Astrocyte (in vitro differentiated cells and primary cell): ENCODE measurements at regions not wholly inside any gene's neighbourhood (a gene's known extent, or its start where the extent isn't known, plus 50 kb on each side); places are given as distances from the start of the nearest gene placed in this dataset.

Source experiments
- DNase-seq: peaks from one replicate; pipeline ENCODE4 v3.0.0-alpha.2; 2010; ENCODE audit warnings: low read depth
- FAIRE-seq: peaks from 2 replicates; lab custom pipeline; 2011; peaks lifted over from hg19 to GRCh38; lab: Jason Lieb, UNC
- H2AFZ ChIP-seq: 2 replicates; pipeline ENCODE4 v1.6.0; 2012; ENCODE audit warnings: low read depth, low read length, inconsistent platforms
- H3K27ac ChIP-seq: 2 replicates; pipeline ENCODE4 v1.5.1; 2011; ENCODE audit warnings: low read depth, low read length, inconsistent platforms
- H3K27me3 ChIP-seq: 2 replicates; pipeline ENCODE4 v1.6.0; 2011; ENCODE audit warnings: low read length, inconsistent platforms; ENCODE audit not compliant: insufficient read depth
- H3K36me3 ChIP-seq: 2 replicates; pipeline ENCODE4 v1.5.1; 2011; ENCODE audit warnings: low read length, inconsistent platforms; ENCODE audit not compliant: insufficient read depth
- H3K4me1 ChIP-seq: 2 replicates; pipeline ENCODE4 v1.5.1; 2011; ENCODE audit warnings: low read length, inconsistent platforms; ENCODE audit not compliant: insufficient read depth
- H3K4me2 ChIP-seq: 2 replicates; pipeline ENCODE4 v1.6.0; 2012; ENCODE audit warnings: low read length, inconsistent platforms
- H3K4me3 ChIP-seq: 2 replicates; pipeline ENCODE4 v1.5.1; 2011; ENCODE audit warnings: low read depth, mild to moderate bottlenecking, low read length, inconsistent platforms; ENCODE audit not compliant: insufficient read depth
- H3K79me2 ChIP-seq: 2 replicates; pipeline ENCODE4 v1.6.0; 2012; ENCODE audit warnings: mild to moderate bottlenecking, low read length, inconsistent platforms; ENCODE audit not compliant: insufficient read depth
- H3K9ac ChIP-seq: 2 replicates; pipeline ENCODE4 v1.6.0; 2012; ENCODE audit warnings: mild to moderate bottlenecking, low read length, inconsistent platforms
- H3K9me3 ChIP-seq: 2 replicates; pipeline ENCODE4 v1.5.1; 2012; ENCODE audit warnings: low read depth, mild to moderate bottlenecking, low read length, inconsistent platforms; ENCODE audit not compliant: insufficient read depth
- H4K20me1 ChIP-seq: 2 replicates; pipeline ENCODE4 v1.6.0; 2012; ENCODE audit warnings: low read length, inconsistent platforms; ENCODE audit not compliant: insufficient read depth
- H3K27ac Mint-ChIP-seq: one replicate; pipeline ENCODE4 v1.8.0; 2021; ENCODE audit warnings: mild to moderate bottlenecking, mixed read lengths; ENCODE audit not compliant: unreplicated experiment
- H3K27me3 Mint-ChIP-seq: one replicate; pipeline ENCODE4 v1.8.0; 2021; ENCODE audit warnings: low read depth, mixed read lengths; ENCODE audit not compliant: unreplicated experiment
- H3K36me3 Mint-ChIP-seq: one replicate; pipeline ENCODE4 v1.8.0; 2021; ENCODE audit warnings: low read depth, mixed read lengths; ENCODE audit not compliant: unreplicated experiment
- H3K4me1 Mint-ChIP-seq: one replicate; pipeline ENCODE4 v1.8.0; 2021; ENCODE audit warnings: low read depth, mixed read lengths; ENCODE audit not compliant: unreplicated experiment
- H3K4me3 Mint-ChIP-seq: one replicate; pipeline ENCODE4 v1.8.0; 2021; ENCODE audit warnings: mild to moderate bottlenecking, moderate library complexity, mixed read lengths; ENCODE audit not compliant: unreplicated experiment
- H3K9me3 Mint-ChIP-seq: one replicate; pipeline ENCODE4 v1.8.0; 2021; ENCODE audit warnings: mild to moderate bottlenecking, mixed read lengths; ENCODE audit not compliant: unreplicated experiment
- CTCF ChIP-seq: IDR thresholded peaks from 2 replicates; pipeline ENCODE4 v1.5.1; 2011; ENCODE audit warnings: low read depth, mild to moderate bottlenecking, inconsistent platforms, low read length, moderate library complexity; ENCODE audit not compliant: insufficient read depth
- EZH2 ChIP-seq: IDR thresholded peaks from 2 replicates; pipeline ENCODE4 v1.6.1; 2012; ENCODE audit warnings: mild to moderate bottlenecking, low read length, inconsistent platforms; ENCODE audit not compliant: insufficient read depth

GRCh38 chr3:109432833-109433232, 95.5 kb upstream of the DPPA4 start:
- no peak for FAIRE-seq
- no peaks in the 10 kb centered on the region for H3K36me3 ChIP-seq

GRCh38 chr3:109430911-109431563, 93.7 kb upstream of the DPPA4 start:
- H3K27ac Mint-ChIP-seq = no peak overlapping the region
- no peaks in the 10 kb centered on the region for H3K36me3 Mint-ChIP-seq
- Histone ChIP-seq H3K36me3 (no peaks in the 10 kb centered on the region), H3K4me3 (no peak overlapping the region), H3K27me3 (no peaks in the 10 kb centered on the region), H3K9ac (no peak overlapping the region), H3K9me3 (no peaks in the 10 kb centered on the region), H3K4me1 (no peaks in the 10 kb centered on the region), H3K27ac (no peak overlapping the region), H2AFZ (no peak overlapping the region), H3K79me2 (no peaks in the 10 kb centered on the region), H3K4me2 (no peak overlapping the region), H4K20me1 (no peaks in the 10 kb centered on the region)
- no peaks in the 10 kb centered on the region for H3K9me3 Mint-ChIP-seq
- H3K27me3 Mint-ChIP-seq = no peaks in the 10 kb centered on the region
- H3K4me3 Mint-ChIP-seq = no peak overlapping the region
- DNase-seq (no peak), FAIRE-seq (no peak)
- H3K4me1 Mint-ChIP-seq = no peaks in the 10 kb centered on the region
- TF ChIP-seq EZH2 (no peak), CTCF (no peak)

More at GRCh38 chr3:109432833-109433232, 95.5 kb upstream of the DPPA4 start:
- Histone ChIP-seq H3K27me3 (no peaks in the 10 kb centered on the region), H3K4me2 (no peak overlapping the region), H4K20me1 (no peaks in the 10 kb centered on the region), H3K79me2 (no peaks in the 10 kb centered on the region), H3K27ac (no peak overlapping the region), H2AFZ (no peak overlapping the region), H3K4me1 (no peaks in the 10 kb centered on the region), H3K4me3 (no peak overlapping the region), H3K9me3 (no peaks in the 10 kb centered on the region), H3K9ac (no peak overlapping the region)
- Mint-ChIP-seq H3K4me1 (no peaks in the 10 kb centered on the region), H3K27ac (no peak overlapping the region), H3K27me3 (no peaks in the 10 kb centered on the region), H3K4me3 (no peak overlapping the region), H3K9me3 (no peaks in the 10 kb centered on the region), H3K36me3 (no peaks in the 10 kb centered on the region)
- DNase-seq = no peak
- TF ChIP-seq CTCF = no peak
- no peak for TF ChIP-seq EZH2

- H3K4me1 ChIP-seq = no peaks in the 10 kb centered on the region
- H3K9me3 ChIP-seq = no peaks in the 10 kb centered on the region
- H3K4me2 ChIP-seq = no peak overlapping the region
- H3K4me1 Mint-ChIP-seq = peaks cover 7% of the 10 kb centered on the region
- H3K4me3 ChIP-seq = no peak overlapping the region
- H3K27ac ChIP-seq = no peak overlapping the region
- peak overlapping the region; percentile 80 for H3K27ac Mint-ChIP-seq
- H2AFZ ChIP-seq = no peak overlapping the region
- H3K36me3 ChIP-seq = no peaks in the 10 kb centered on the region
- FAIRE-seq (no peak), DNase-seq (no peak)
- no peaks in the 10 kb centered on the region for H3K27me3 Mint-ChIP-seq
- TF ChIP-seq EZH2 = no peak
- no peak for TF ChIP-seq CTCF
- H3K27me3 ChIP-seq = no peaks in the 10 kb centered on the region
- H3K9ac ChIP-seq = no peak overlapping the region
- H4K20me1 ChIP-seq = no peaks in the 10 kb centered on the region
- H3K4me3 Mint-ChIP-seq = no peak overlapping the region
- no peaks in the 10 kb centered on the region for H3K36me3 Mint-ChIP-seq
- H3K9me3 Mint-ChIP-seq = peaks cover 5% of the 10 kb centered on the region
- no peaks in the 10 kb centered on the region for H3K79me2 ChIP-seq
Measured at GRCh38 chr3:109413049-109413448, 75.7 kb upstream of the DPPA4 start.
